H9 (cell line): ENCODE measurements at regions not wholly inside any gene's neighbourhood (a gene's known extent, or its start where the extent isn't known, plus 50 kb on each side); places are given as distances from the start of the nearest gene placed in this dataset.

Source experiments
- DNase-seq: peaks from one replicate; pipeline ENCODE4 v3.0.0-alpha.2; 2017
- H2AFZ ChIP-seq: one replicate; pipeline ENCODE4 v1.6.1; 2013; ENCODE audit warnings: mild to moderate bottlenecking, low read length, control low read depth, moderate library complexity
- H2AK5ac ChIP-seq: 2 replicates; pipeline ENCODE4 v1.6.1; 2013; ENCODE audit warnings: low read length, control low read depth, mixed read lengths; ENCODE audit not compliant: insufficient read length
- H2BK120ac ChIP-seq: one replicate; pipeline ENCODE4 v1.6.1; 2013; ENCODE audit warnings: low read depth, mild to moderate bottlenecking, low read length, control low read depth, inconsistent platforms; ENCODE audit not compliant: poor library complexity, severe bottlenecking
- H2BK12ac ChIP-seq: 2 replicates; pipeline ENCODE4 v1.6.1; 2013; ENCODE audit warnings: low read length, control low read depth, mixed read lengths, low read depth; ENCODE audit not compliant: insufficient read length
- H2BK15ac ChIP-seq: 2 replicates; pipeline ENCODE4 v1.6.1; 2013; ENCODE audit warnings: low read depth, low read length, control low read depth
- H2BK20ac ChIP-seq: one replicate; pipeline ENCODE4 v1.6.1; 2013; ENCODE audit warnings: low read depth, mild to moderate bottlenecking, low read length, control low read depth, inconsistent platforms; ENCODE audit not compliant: poor library complexity, severe bottlenecking
- H2BK5ac ChIP-seq: 2 replicates; pipeline ENCODE4 v1.6.1; 2013; ENCODE audit warnings: low read length, control low read depth, mixed read lengths; ENCODE audit not compliant: insufficient read length
- H3K14ac ChIP-seq: 2 replicates; pipeline ENCODE4 v1.6.1; 2013; ENCODE audit warnings: low read length, control low read depth; ENCODE audit not compliant: insufficient read depth
- H3K18ac ChIP-seq: 2 replicates; pipeline ENCODE4 v1.6.1; 2013; ENCODE audit warnings: low read depth, mild to moderate bottlenecking, mixed read lengths, low read length, control low read depth; ENCODE audit not compliant: insufficient read length
- H3K23ac ChIP-seq: 2 replicates; pipeline ENCODE4 v1.6.1; 2013; ENCODE audit warnings: low read length, control low read depth, mixed read lengths, low read depth; ENCODE audit not compliant: insufficient read length
- H3K23me2 ChIP-seq: 2 replicates; pipeline ENCODE4 v1.6.1; 2013; ENCODE audit warnings: low read depth, mild to moderate bottlenecking, mixed read lengths, low read length, control low read depth; ENCODE audit not compliant: insufficient read length, poor library complexity, severe bottlenecking
- H3K27ac ChIP-seq: 2 replicates; pipeline ENCODE4 v1.5.1; 2013; ENCODE audit warnings: low read length, control low read depth, mixed read lengths, low read depth; ENCODE audit not compliant: insufficient read length
- H3K27me3 ChIP-seq: 2 replicates; pipeline ENCODE4 v1.6.1; 2013; ENCODE audit warnings: low read length, control low read depth, inconsistent platforms; ENCODE audit not compliant: insufficient read depth
- H3K4ac ChIP-seq: 2 replicates; pipeline ENCODE4 v1.6.1; 2013; ENCODE audit warnings: low read depth, mild to moderate bottlenecking, control low read depth, inconsistent platforms, low read length, moderate library complexity
- H3K4me1 ChIP-seq: 2 replicates; pipeline ENCODE4 v1.6.1; 2013; ENCODE audit warnings: low read length, control low read depth, inconsistent platforms; ENCODE audit not compliant: insufficient read depth
- H3K4me2 ChIP-seq: 2 replicates; pipeline ENCODE4 v1.6.1; 2013; ENCODE audit warnings: low read length, control low read depth, mixed read lengths; ENCODE audit not compliant: insufficient read length, insufficient read depth
- H3K56ac ChIP-seq: 2 replicates; pipeline ENCODE4 v1.6.1; 2013; ENCODE audit warnings: low read depth, mild to moderate bottlenecking, mixed read lengths, low read length, control low read depth; ENCODE audit not compliant: insufficient read length
- H3K79me1 ChIP-seq: 2 replicates; pipeline ENCODE4 v1.6.1; 2013; ENCODE audit warnings: low read depth, mild to moderate bottlenecking, moderate library complexity, low read length, control low read depth, inconsistent platforms; ENCODE audit not compliant: insufficient read depth, poor library complexity, severe bottlenecking
- H3K79me2 ChIP-seq: 2 replicates; pipeline ENCODE4 v1.6.1; 2013; ENCODE audit warnings: low read length, control low read depth, inconsistent platforms; ENCODE audit not compliant: insufficient read depth
- H3K9ac ChIP-seq: 2 replicates; pipeline ENCODE4 v1.6.1; 2013; ENCODE audit warnings: low read length, control low read depth, mixed read lengths; ENCODE audit not compliant: insufficient read length; ENCODE audit errors: extremely low read depth
- H3K9me3 ChIP-seq: one replicate; pipeline ENCODE4 v1.6.1; 2013; ENCODE audit warnings: low read depth, low read length, inconsistent platforms; ENCODE audit not compliant: control insufficient read depth
- H3T11ph ChIP-seq: one replicate; pipeline ENCODE4 v1.6.1; 2013; ENCODE audit warnings: mild to moderate bottlenecking, low read length, control low read depth, inconsistent platforms
- H4K20me1 ChIP-seq: one replicate; pipeline ENCODE4 v1.6.1; 2013; ENCODE audit not compliant: control insufficient read depth, insufficient read length, insufficient read depth
- H4K5ac ChIP-seq: 2 replicates; pipeline ENCODE4 v1.6.1; 2013; ENCODE audit warnings: low read depth, mild to moderate bottlenecking, mixed read lengths, low read length, control low read depth; ENCODE audit not compliant: insufficient read length
- H4K8ac ChIP-seq: replicated peaks from 2 replicates; pipeline ENCODE4 v1.6.1; 2013; ENCODE audit warnings: low read length, control low read depth, mixed read lengths, low read depth; ENCODE audit not compliant: insufficient read length
- H4K91ac ChIP-seq: 2 replicates; pipeline ENCODE4 v1.6.1; 2013; ENCODE audit warnings: low read depth, mild to moderate bottlenecking, moderate library complexity, mixed read lengths, low read length, control low read depth; ENCODE audit not compliant: insufficient read length
- H3K27ac Mint-ChIP-seq, 3 experiments: 2 replicates in 2 of 3; 3 replicates in 1 of 3; pipeline ENCODE4 v1.8.0; 2020 to 2021; ENCODE audit warnings: mixed read lengths in 3 of 3, mild to moderate bottlenecking in 1 of 3, moderate library complexity in 1 of 3
- H3K27me3 Mint-ChIP-seq: 2 replicates; pipeline ENCODE4 v1.8.0; 2021; ENCODE audit warnings: low read depth, mild to moderate bottlenecking, moderate library complexity, mixed read lengths
- H3K36me3 Mint-ChIP-seq, 3 experiments: 2 replicates in 2 of 3; 3 replicates in 1 of 3; pipeline ENCODE4 v1.8.0; 2020 to 2021; ENCODE audit warnings: low read depth in 3 of 3, mixed read lengths in 3 of 3; ENCODE audit not compliant: insufficient read depth in 1 of 3
- H3K4me1 Mint-ChIP-seq, 2 experiments: 2 replicates each; pipeline ENCODE4 v1.8.0; 2020; ENCODE audit warnings: mixed read lengths in 2 of 2
- H3K4me3 Mint-ChIP-seq, 2 experiments: 2 replicates in 1 of 2; 3 replicates in 1 of 2; pipeline ENCODE4 v1.8.0; 2020 to 2021; ENCODE audit warnings: mild to moderate bottlenecking in 2 of 2, mixed read lengths in 2 of 2, moderate library complexity in 1 of 2
- H3K9me3 Mint-ChIP-seq, 2 experiments: 2 replicates in 1 of 2; 3 replicates in 1 of 2; pipeline ENCODE4 v1.8.0; 2020; ENCODE audit warnings: mild to moderate bottlenecking in 2 of 2, mixed read lengths in 2 of 2, moderate library complexity in 1 of 2
- TF ChIP-seq, protein P1 (sequence below): fragments of 200-600 bp; sonication (generic); conservative IDR thresholded peaks from 3 replicates; pipeline ENCODE4 v1.8.0; 2021; ENCODE audit warnings: antibody characterized with exemption, mild to moderate bottlenecking

DNA sequence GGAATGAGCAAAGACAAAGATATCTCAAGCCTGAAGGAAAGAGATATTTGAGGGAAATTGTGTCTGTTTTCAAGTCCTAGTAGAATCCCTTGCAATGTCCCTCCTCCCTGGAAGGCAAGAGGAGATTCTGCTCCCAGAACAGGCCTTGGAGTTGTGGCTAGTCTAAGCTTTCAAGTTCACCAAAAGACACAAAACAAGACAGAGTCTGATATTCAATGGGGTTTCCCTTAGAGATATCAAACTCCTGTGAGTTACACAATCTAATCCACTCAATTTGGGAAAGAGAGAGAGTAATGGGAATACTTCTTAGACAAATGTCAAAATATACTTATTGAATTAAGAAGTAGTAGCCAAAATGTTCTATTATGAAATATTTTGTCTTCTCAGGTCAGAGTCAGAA, 162.8 kb upstream of the ADAMTS5 start:
- Histone ChIP-seq H3K18ac (no peak overlapping the region), H3K23me2 (no peaks in the 10 kb centered on the region), H2BK20ac (no peak overlapping the region), H3K79me2 (no peaks in the 10 kb centered on the region), H3T11ph (no peak overlapping the region), H3K56ac (no peak overlapping the region), H3K4ac (no peak overlapping the region), H3K9me3 (no peaks in the 10 kb centered on the region), H2BK12ac (no peak overlapping the region), H2AK5ac (no peak overlapping the region), H3K27me3 (no peaks in the 10 kb centered on the region), H4K91ac (no peak overlapping the region), H3K23ac (no peak overlapping the region), H3K4me1 (no peaks in the 10 kb centered on the region), H4K5ac (no peak overlapping the region), H2BK120ac (no peak overlapping the region), H3K4me2 (no peak overlapping the region), H2AFZ (no peak overlapping the region), H4K8ac (no peak overlapping the region), H2BK5ac (no peak overlapping the region), H3K9ac (no peak overlapping the region), H3K79me1 (no peaks in the 10 kb centered on the region), H2BK15ac (no peak overlapping the region), H3K27ac (no peak overlapping the region), H3K14ac (no peak overlapping the region), H4K20me1 (no peaks in the 10 kb centered on the region)
- no peak for DNase-seq
- no peak overlapping the region for H3K4me3 Mint-ChIP-seq
- no peak overlapping the region for H3K27ac Mint-ChIP-seq
- no peaks in the 10 kb centered on the region for H3K27me3 Mint-ChIP-seq
- TF ChIP-seq, protein P1, sequence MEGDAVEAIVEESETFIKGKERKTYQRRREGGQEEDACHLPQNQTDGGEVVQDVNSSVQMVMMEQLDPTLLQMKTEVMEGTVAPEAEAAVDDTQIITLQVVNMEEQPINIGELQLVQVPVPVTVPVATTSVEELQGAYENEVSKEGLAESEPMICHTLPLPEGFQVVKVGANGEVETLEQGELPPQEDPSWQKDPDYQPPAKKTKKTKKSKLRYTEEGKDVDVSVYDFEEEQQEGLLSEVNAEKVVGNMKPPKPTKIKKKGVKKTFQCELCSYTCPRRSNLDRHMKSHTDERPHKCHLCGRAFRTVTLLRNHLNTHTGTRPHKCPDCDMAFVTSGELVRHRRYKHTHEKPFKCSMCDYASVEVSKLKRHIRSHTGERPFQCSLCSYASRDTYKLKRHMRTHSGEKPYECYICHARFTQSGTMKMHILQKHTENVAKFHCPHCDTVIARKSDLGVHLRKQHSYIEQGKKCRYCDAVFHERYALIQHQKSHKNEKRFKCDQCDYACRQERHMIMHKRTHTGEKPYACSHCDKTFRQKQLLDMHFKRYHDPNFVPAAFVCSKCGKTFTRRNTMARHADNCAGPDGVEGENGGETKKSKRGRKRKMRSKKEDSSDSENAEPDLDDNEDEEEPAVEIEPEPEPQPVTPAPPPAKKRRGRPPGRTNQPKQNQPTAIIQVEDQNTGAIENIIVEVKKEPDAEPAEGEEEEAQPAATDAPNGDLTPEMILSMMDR: no peak
- no peaks in the 10 kb centered on the region for H3K36me3 Mint-ChIP-seq
- H3K4me1 Mint-ChIP-seq: peaks cover 4 to 7% of the 10 kb centered on the region in 2 experiments; a peak in 3 of 4 replicates
- H3K9me3 Mint-ChIP-seq: peaks cover 0 to 2% of the 10 kb centered on the region in 2 experiments; a peak in 2 of 5 replicates
